GM12892 (cell line): ENCODE measurements at regions not wholly inside any gene's neighbourhood (a gene's known extent, or its start where the extent isn't known, plus 50 kb on each side); places are given as distances from the start of the nearest gene placed in this dataset.

Experiments used
- POLR2A ChIP-seq: IDR thresholded peaks from 2 replicates; pipeline ENCODE4 v1.6.1; 2011; ENCODE audit warnings: low read depth, low read length, control low read depth
- POLR2AphosphoS5 ChIP-seq: IDR thresholded peaks from 2 replicates; pipeline ENCODE4 v1.6.1; 2011; ENCODE audit warnings: low read depth, low read length, control low read depth

DNA sequence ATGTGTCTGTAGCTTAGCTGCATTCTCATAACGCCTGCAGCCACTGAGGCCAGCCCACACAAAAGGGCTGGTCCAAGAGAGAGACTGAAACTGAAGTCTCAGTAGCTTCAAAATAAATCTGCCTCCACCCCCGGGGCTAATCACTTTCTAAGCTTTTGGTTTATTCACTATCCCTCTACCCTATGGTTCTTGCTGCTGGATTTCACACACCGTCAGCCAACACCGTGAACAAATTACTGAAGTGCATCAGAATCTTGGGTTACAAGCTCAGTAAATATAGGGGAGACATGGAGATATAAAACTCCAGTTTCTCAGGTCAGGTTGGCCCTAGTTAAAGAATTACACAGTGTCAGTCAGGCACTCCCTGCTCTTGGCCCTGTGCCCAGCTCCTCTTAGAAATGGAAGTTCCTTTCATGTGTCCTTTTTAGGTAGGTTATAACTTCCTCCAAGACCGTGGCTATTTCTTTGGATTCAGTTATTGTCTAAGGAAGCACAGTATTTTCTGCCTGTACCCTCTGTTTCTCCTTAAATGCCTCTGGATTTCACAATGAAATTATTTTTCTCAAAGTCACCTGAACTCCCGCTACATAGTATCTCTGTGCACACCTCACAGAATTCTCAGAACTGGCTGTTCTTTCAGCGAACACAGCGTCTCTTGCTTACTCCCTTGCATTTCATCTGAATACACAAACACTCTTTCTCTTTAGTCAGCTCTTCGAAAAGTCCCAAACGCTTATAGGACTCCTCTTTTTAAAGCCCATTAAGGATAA, 112.5 kb downstream of the FAM174A start:
- TF ChIP-seq POLR2A (no peak), POLR2AphosphoS5 (no peak)
